ENCODE measurements at regions not wholly inside any gene's neighbourhood (a gene's known extent, or its start where the extent isn't known, plus 50 kb on each side); places are given as distances from the start of the nearest gene placed in this dataset.

DNA sequence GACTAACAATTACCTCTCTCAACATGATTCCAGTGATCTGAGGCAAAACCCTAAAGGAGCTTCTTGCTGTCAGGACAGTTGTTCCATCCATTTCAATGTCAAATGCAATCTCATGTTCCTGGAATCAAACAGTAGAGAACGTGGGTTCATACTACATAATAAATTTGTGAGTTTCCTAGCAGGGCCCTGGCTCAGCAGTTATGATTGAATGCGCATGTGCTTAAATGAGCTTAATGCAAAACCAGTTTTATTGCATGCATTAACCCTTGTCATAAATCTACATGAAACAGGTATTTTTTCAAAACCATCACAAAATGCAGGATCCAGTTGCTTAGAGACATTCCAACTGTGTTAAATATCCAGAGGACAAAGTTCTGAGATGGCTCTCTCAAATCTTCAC, 225.4 kb upstream of the TMEM72 start:
- Histone ChIP-seq H3K9ac (ENCODE audit: low read length) (no peak overlapping the region), H3K9me3 (ENCODE audit: control insufficient read depth in 1 of 2, insufficient read depth in 1 of 2, low read depth in 1 of 2, low read length in 2 of 2) (no peaks in the 10 kb centered on the region), H3K4me2 (ENCODE audit: low read length) (no peak overlapping the region), H3K9me2 (ENCODE audit: insufficient read depth) (no peaks in the 10 kb centered on the region), H3K4me1 (ENCODE audit: control insufficient read depth in 1 of 2, insufficient read depth in 2 of 2, low read length in 2 of 2) (no peaks in the 10 kb centered on the region), H3K4me3 (replicated peaks in 1 of 2; ENCODE audit: low read depth in 1 of 2, low read length in 2 of 2) (no peak overlapping the region), H2AFZ (ENCODE audit: low read depth, low read length, poor library complexity, severe bottlenecking) (no peak overlapping the region), H3K27me3 (ENCODE audit: insufficient read depth, low read length) (0 out of 2 replicates have a peak, but pooled peaks cover 11% of the 10 kb centered on the region), H4K20me1 (ENCODE audit: insufficient read depth) (no peaks in the 10 kb centered on the region), H3K36me3 (ENCODE audit: control insufficient read depth in 1 of 2, insufficient read depth in 2 of 2, low read length in 2 of 2) (no peaks in the 10 kb centered on the region), H3K79me2 (ENCODE audit: insufficient read depth, low read length) (no peaks in the 10 kb centered on the region), H3K27ac (ENCODE audit: low read depth, low read length) (no peak overlapping the region)
- RAD21 ChIA-PET (ENCODE audit: low non-redundant PET in 1 of 2, low total read pairs in 2 of 2, uncharacterized antibody in 2 of 2, unreplicated experiment in 2 of 2), result no interaction called here
- no peak for TF ChIP-seq SP1 (IDR thresholded peaks at IDR 0.05; ENCODE audit: low read depth)
- no peak for TF ChIP-seq ELF1 (IDR thresholded peaks at IDR 0.05; ENCODE audit: borderline replicate concordance, low read depth)
- TF ChIP-seq CBX3 (IDR thresholded peaks at IDR 0.05; ENCODE audit: low read depth), result no peak
- TF ChIP-seq POLR2A (IDR thresholded peaks at IDR 0.05; ENCODE audit: borderline replicate concordance, extremely low read depth, insufficient read depth, insufficient read length), result no peak
- no peak for TF ChIP-seq CEBPB (IDR thresholded peaks at IDR 0.05; ENCODE audit: low read depth)
- CTCF ChIA-PET, result no interaction called here
- BruUV-seq (replicated peaks), result no TSS peak
- intact Hi-C loops (cut with micrococcal nuclease), result no loop called here
- ATAC-seq (no peak), DNase-seq (ENCODE audit: low read depth, low spot score) (no peak)
- POLR2A ChIA-PET, result no interaction called here

DNA sequence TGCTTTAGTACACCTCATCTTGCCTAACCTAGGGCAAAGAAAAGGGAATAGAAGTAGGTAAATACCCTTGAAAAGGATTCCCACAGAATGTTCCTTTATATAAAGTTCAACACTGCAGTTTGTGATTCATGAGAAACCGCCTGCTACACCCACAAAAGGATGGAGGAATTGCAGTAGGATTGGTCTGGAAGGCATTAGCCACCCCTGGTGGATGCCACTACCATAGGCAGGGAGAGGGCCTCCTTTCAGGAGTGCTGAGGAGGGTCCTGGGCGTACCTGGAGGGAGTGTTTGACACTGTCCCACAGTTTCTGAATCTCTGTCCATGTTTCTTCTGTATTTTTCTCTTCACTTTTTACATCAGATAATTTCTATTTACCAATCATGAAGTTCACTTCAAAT, 221.8 kb upstream of the TMEM72 start:
- Histone ChIP-seq H3K9me2 (ENCODE audit: insufficient read depth) (no peaks in the 10 kb centered on the region), H3K36me3 (ENCODE audit: control insufficient read depth in 1 of 2, insufficient read depth in 2 of 2, low read length in 2 of 2) (no peaks in the 10 kb centered on the region), H2AFZ (ENCODE audit: low read depth, low read length, poor library complexity, severe bottlenecking) (no peak overlapping the region), H3K9me3 (ENCODE audit: control insufficient read depth in 1 of 2, insufficient read depth in 1 of 2, low read depth in 1 of 2, low read length in 2 of 2) (no peaks in the 10 kb centered on the region), H4K20me1 (ENCODE audit: insufficient read depth) (no peaks in the 10 kb centered on the region), H3K4me1 (ENCODE audit: control insufficient read depth in 1 of 2, insufficient read depth in 2 of 2, low read length in 2 of 2) (no peaks in the 10 kb centered on the region), H3K4me2 (ENCODE audit: low read length) (no peak overlapping the region), H3K79me2 (ENCODE audit: insufficient read depth, low read length) (no peaks in the 10 kb centered on the region), H3K4me3 (replicated peaks in 1 of 2; ENCODE audit: low read depth in 1 of 2, low read length in 2 of 2) (no peak overlapping the region), H3K9ac (ENCODE audit: low read length) (no peak overlapping the region), H3K27me3 (ENCODE audit: insufficient read depth, low read length) (0 out of 2 replicates have a peak, but pooled peaks cover 11% of the 10 kb centered on the region), H3K27ac (ENCODE audit: low read depth, low read length) (no peak overlapping the region)
- RAD21 ChIA-PET (ENCODE audit: low non-redundant PET in 1 of 2, low total read pairs in 2 of 2, uncharacterized antibody in 2 of 2, unreplicated experiment in 2 of 2), result no interaction called here
- no TSS peak for BruUV-seq (replicated peaks)
- CTCF ChIA-PET, result no interaction called here
- DNase-seq (ENCODE audit: low read depth, low spot score) (no peak), ATAC-seq (no peak)
- POLR2A ChIA-PET, result no interaction called here
- intact Hi-C loops (cut with micrococcal nuclease), result no loop called here
- no peak for TF ChIP-seq SP1 (IDR thresholded peaks at IDR 0.05; ENCODE audit: low read depth)
- no peak for TF ChIP-seq ZFX (IDR thresholded peaks at IDR 0.05)
- no peak for TF ChIP-seq RAD21 (IDR thresholded peaks at IDR 0.05; ENCODE audit: low read depth)
- TF ChIP-seq POLR2AphosphoS5 (IDR thresholded peaks at IDR 0.05; ENCODE audit: low read depth, low read length), result no peak
- TF ChIP-seq CEBPB (IDR thresholded peaks at IDR 0.05; ENCODE audit: low read depth), result no peak
- TF ChIP-seq, protein P1, sequence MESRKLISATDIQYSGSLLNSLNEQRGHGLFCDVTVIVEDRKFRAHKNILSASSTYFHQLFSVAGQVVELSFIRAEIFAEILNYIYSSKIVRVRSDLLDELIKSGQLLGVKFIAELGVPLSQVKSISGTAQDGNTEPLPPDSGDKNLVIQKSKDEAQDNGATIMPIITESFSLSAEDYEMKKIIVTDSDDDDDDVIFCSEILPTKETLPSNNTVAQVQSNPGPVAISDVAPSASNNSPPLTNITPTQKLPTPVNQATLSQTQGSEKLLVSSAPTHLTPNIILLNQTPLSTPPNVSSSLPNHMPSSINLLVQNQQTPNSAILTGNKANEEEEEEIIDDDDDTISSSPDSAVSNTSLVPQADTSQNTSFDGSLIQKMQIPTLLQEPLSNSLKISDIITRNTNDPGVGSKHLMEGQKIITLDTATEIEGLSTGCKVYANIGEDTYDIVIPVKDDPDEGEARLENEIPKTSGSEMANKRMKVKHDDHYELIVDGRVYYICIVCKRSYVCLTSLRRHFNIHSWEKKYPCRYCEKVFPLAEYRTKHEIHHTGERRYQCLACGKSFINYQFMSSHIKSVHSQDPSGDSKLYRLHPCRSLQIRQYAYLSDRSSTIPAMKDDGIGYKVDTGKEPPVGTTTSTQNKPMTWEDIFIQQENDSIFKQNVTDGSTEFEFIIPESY (IDR thresholded peaks at IDR 0.05; ENCODE audit: extremely low read depth, insufficient replicate concordance, low read length), result no peak
- TF ChIP-seq ELF1 (IDR thresholded peaks at IDR 0.05; ENCODE audit: borderline replicate concordance, low read depth), result no peak
- TF ChIP-seq, protein P2, sequence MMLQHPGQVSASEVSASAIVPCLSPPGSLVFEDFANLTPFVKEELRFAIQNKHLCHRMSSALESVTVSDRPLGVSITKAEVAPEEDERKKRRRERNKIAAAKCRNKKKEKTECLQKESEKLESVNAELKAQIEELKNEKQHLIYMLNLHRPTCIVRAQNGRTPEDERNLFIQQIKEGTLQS (IDR thresholded peaks at IDR 0.05), result no peak
- no peak for TF ChIP-seq ZNF274 (IDR thresholded peaks at IDR 0.05; ENCODE audit: low read depth, low read length)
- no peak for TF ChIP-seq FOSL1 (IDR thresholded peaks at IDR 0.05; ENCODE audit: low read depth)
- TF ChIP-seq, protein P3, sequence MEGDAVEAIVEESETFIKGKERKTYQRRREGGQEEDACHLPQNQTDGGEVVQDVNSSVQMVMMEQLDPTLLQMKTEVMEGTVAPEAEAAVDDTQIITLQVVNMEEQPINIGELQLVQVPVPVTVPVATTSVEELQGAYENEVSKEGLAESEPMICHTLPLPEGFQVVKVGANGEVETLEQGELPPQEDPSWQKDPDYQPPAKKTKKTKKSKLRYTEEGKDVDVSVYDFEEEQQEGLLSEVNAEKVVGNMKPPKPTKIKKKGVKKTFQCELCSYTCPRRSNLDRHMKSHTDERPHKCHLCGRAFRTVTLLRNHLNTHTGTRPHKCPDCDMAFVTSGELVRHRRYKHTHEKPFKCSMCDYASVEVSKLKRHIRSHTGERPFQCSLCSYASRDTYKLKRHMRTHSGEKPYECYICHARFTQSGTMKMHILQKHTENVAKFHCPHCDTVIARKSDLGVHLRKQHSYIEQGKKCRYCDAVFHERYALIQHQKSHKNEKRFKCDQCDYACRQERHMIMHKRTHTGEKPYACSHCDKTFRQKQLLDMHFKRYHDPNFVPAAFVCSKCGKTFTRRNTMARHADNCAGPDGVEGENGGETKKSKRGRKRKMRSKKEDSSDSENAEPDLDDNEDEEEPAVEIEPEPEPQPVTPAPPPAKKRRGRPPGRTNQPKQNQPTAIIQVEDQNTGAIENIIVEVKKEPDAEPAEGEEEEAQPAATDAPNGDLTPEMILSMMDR (IDR thresholded peaks at IDR 0.05 in 2 of 3, conservative IDR thresholded peaks at IDR 0.05 in 1 of 3; ENCODE audit: borderline replicate concordance in 1 of 3, insufficient read depth in 1 of 3, low read depth in 2 of 3, low read length in 2 of 3), result no peak
- TF ChIP-seq, protein P4, sequence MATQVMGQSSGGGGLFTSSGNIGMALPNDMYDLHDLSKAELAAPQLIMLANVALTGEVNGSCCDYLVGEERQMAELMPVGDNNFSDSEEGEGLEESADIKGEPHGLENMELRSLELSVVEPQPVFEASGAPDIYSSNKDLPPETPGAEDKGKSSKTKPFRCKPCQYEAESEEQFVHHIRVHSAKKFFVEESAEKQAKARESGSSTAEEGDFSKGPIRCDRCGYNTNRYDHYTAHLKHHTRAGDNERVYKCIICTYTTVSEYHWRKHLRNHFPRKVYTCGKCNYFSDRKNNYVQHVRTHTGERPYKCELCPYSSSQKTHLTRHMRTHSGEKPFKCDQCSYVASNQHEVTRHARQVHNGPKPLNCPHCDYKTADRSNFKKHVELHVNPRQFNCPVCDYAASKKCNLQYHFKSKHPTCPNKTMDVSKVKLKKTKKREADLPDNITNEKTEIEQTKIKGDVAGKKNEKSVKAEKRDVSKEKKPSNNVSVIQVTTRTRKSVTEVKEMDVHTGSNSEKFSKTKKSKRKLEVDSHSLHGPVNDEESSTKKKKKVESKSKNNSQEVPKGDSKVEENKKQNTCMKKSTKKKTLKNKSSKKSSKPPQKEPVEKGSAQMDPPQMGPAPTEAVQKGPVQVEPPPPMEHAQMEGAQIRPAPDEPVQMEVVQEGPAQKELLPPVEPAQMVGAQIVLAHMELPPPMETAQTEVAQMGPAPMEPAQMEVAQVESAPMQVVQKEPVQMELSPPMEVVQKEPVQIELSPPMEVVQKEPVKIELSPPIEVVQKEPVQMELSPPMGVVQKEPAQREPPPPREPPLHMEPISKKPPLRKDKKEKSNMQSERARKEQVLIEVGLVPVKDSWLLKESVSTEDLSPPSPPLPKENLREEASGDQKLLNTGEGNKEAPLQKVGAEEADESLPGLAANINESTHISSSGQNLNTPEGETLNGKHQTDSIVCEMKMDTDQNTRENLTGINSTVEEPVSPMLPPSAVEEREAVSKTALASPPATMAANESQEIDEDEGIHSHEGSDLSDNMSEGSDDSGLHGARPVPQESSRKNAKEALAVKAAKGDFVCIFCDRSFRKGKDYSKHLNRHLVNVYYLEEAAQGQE (IDR thresholded peaks at IDR 0.05; ENCODE audit: low read depth), result no peak

Data from HCT116 (cell line).